Panc1 (cell line): ENCODE measurements at regions not wholly inside any gene's neighbourhood (a gene's known extent, or its start where the extent isn't known, plus 50 kb on each side); places are given as distances from the start of the nearest gene placed in this dataset.

ENCODE experiments used
- ATAC-seq: fragments of 200-7000 bp; cut with Tn5 transposase; 2 replicates; pipeline ENCODE4 v1.9.1; 2020; ENCODE audit warnings: mild to moderate bottlenecking, moderate library complexity
- BruUV-seq: library from RNA; stranded (reverse); fragments of 400-500 nt; replicated peaks from 2 replicates; lab custom pipeline; 2021; lab: Mats Ljungman, UMichigan
- CTCF ChIA-PET: fragments of 300-600 bp; sonication (Branson Sonifier 250); formaldehyde crosslinking; loops from one replicate; lab custom pipeline; 2022; ENCODE audit warnings: antibody characterized with exemption; lab: Charles Lee
- POLR2A ChIA-PET: fragments of 300-600 bp; sonication (Branson Sonifier 250); formaldehyde crosslinking; loops from one replicate; lab custom pipeline; 2022; ENCODE audit warnings: antibody characterized with exemption; lab: Charles Lee
- DNase-seq: peaks from one replicate; pipeline ENCODE4 v3.0.0-alpha.2; 2010; ENCODE audit warnings: low read depth, low spot score
- H3K27ac ChIP-seq: 2 replicates; pipeline ENCODE4 v1.5.1; 2011; ENCODE audit warnings: mild to moderate bottlenecking, low read length, inconsistent platforms
- H3K27me3 ChIP-seq: fragments of 200-500 bp; sonication (Bioruptor generic); 2 replicates; pipeline ENCODE4 v1.6.0; 2014; ENCODE audit warnings: low read length, inconsistent platforms; ENCODE audit not compliant: control insufficient read depth, insufficient read depth
- H3K36me3 ChIP-seq: fragments of 200-500 bp; sonication (Bioruptor generic); 2 replicates; pipeline ENCODE4 v1.5.1; 2014; ENCODE audit warnings: inconsistent platforms, mild to moderate bottlenecking, low read length, moderate library complexity; ENCODE audit not compliant: control insufficient read depth, insufficient read depth
- H3K4me1 ChIP-seq: 2 replicates; pipeline ENCODE4 v1.5.1; 2011; ENCODE audit warnings: inconsistent platforms, mild to moderate bottlenecking, low read length, moderate library complexity; ENCODE audit not compliant: control insufficient read depth, insufficient read depth
- H3K4me3 ChIP-seq, 2 experiments: 2 replicates each; pipeline ENCODE4 v1.5.1; 2011 to 2012; ENCODE audit warnings: low read depth in 2 of 2, low read length in 2 of 2, mild to moderate bottlenecking in 2 of 2, inconsistent platforms in 1 of 2, moderate library complexity in 1 of 2
- H3K9me3 ChIP-seq: fragments of 200-500 bp; sonication (Bioruptor generic); 2 replicates; pipeline ENCODE4 v1.5.1; 2014; ENCODE audit warnings: low read depth, mild to moderate bottlenecking, inconsistent platforms, low read length, moderate library complexity; ENCODE audit not compliant: control insufficient read depth, insufficient read depth
- POLR2AphosphoS5 ChIP-seq: IDR thresholded peaks from 2 replicates; pipeline ENCODE4 v1.6.1; 2012; ENCODE audit warnings: mild to moderate bottlenecking, low read depth, low read length, moderate library complexity
- SIN3A ChIP-seq: IDR thresholded peaks from 2 replicates; pipeline ENCODE4 v1.6.1; 2012; ENCODE audit warnings: low read depth, mild to moderate bottlenecking, low read length, moderate library complexity, borderline replicate concordance; ENCODE audit not compliant: insufficient read depth
- TCF7L2 ChIP-seq: IDR thresholded peaks from 2 replicates; pipeline ENCODE4 v1.6.1; 2011; ENCODE audit warnings: mild to moderate bottlenecking, low read depth, low read length, inconsistent platforms
- in situ Hi-C: cut with HindIII; loops from 2 replicates; pipeline ENCODE4 v1.10.0; 2016; ENCODE audit warnings: low sequenced_read_pairs, low pct_unique_long_range_greater_than_20kb
- intact Hi-C: fragments of 100-400 bp; cut with micrococcal nuclease; formaldehyde crosslinking; loops from one replicate; pipeline ENCODE4 v1.10.0; 2022; ENCODE audit not compliant: unreplicated experiment
- TF ChIP-seq, protein P1 (sequence below): fragments of 450-650 bp; IDR thresholded peaks from 2 replicates; pipeline ENCODE4 v1.5.1; 2017; ENCODE audit warnings: mild to moderate bottlenecking
- TF ChIP-seq, protein P2 (sequence below), 2 experiments: IDR thresholded peaks; 2 replicates each; pipeline ENCODE4 v1.6.1; 2011 to 2012; ENCODE audit warnings: low read depth in 2 of 2, control low read depth in 1 of 2, low read length in 1 of 2, mild to moderate bottlenecking in 1 of 2, moderate library complexity in 1 of 2; ENCODE audit not compliant: insufficient read depth in 1 of 2

DNA sequence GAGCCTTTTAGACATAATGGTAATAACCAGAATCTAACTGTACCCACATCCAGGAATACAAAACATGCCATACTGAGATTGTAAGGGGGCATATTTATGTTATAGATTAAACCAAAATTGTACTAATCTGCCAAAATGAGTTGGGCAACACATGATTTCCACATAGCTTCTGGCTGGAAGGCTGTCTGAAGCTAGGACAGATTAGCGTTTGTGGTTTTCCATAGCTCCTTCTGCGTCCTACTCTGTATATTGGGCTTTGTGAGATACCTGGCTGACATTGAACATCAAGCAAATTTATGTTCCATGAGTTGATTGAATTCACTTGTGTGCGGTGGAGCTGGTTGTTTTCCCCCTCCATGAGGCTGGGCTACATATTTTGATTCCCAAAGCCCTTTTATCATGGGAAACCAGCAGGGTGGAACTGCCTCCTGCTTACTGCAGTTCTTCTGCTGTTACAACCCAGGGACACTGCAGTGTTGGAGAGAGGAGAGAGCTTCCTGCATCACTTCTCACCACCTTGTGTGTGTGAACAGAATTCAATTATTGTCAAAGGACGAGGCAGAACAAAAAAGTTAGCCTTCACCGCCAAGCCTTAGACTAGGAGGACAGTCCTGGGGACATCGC lies 114.9 kb downstream of the C11orf91 start:
- in situ Hi-C loops: no loop called here
- Histone ChIP-seq H3K4me3 (no peak overlapping the region), H3K4me1 (no peaks in the 10 kb centered on the region), H3K27me3 (no peaks in the 10 kb centered on the region), H3K27ac (no peak overlapping the region), H3K36me3 (no peaks in the 10 kb centered on the region), H3K9me3 (no peaks in the 10 kb centered on the region)
- ATAC-seq (no peak), DNase-seq (no peak)
- no TSS peak for BruUV-seq
- ChIA-PET POLR2A (no interaction called here), CTCF (no interaction called here)
- TF ChIP-seq, protein P1, sequence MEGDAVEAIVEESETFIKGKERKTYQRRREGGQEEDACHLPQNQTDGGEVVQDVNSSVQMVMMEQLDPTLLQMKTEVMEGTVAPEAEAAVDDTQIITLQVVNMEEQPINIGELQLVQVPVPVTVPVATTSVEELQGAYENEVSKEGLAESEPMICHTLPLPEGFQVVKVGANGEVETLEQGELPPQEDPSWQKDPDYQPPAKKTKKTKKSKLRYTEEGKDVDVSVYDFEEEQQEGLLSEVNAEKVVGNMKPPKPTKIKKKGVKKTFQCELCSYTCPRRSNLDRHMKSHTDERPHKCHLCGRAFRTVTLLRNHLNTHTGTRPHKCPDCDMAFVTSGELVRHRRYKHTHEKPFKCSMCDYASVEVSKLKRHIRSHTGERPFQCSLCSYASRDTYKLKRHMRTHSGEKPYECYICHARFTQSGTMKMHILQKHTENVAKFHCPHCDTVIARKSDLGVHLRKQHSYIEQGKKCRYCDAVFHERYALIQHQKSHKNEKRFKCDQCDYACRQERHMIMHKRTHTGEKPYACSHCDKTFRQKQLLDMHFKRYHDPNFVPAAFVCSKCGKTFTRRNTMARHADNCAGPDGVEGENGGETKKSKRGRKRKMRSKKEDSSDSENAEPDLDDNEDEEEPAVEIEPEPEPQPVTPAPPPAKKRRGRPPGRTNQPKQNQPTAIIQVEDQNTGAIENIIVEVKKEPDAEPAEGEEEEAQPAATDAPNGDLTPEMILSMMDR: no peak
- TF ChIP-seq TCF7L2: no peak
- TF ChIP-seq, protein P2, sequence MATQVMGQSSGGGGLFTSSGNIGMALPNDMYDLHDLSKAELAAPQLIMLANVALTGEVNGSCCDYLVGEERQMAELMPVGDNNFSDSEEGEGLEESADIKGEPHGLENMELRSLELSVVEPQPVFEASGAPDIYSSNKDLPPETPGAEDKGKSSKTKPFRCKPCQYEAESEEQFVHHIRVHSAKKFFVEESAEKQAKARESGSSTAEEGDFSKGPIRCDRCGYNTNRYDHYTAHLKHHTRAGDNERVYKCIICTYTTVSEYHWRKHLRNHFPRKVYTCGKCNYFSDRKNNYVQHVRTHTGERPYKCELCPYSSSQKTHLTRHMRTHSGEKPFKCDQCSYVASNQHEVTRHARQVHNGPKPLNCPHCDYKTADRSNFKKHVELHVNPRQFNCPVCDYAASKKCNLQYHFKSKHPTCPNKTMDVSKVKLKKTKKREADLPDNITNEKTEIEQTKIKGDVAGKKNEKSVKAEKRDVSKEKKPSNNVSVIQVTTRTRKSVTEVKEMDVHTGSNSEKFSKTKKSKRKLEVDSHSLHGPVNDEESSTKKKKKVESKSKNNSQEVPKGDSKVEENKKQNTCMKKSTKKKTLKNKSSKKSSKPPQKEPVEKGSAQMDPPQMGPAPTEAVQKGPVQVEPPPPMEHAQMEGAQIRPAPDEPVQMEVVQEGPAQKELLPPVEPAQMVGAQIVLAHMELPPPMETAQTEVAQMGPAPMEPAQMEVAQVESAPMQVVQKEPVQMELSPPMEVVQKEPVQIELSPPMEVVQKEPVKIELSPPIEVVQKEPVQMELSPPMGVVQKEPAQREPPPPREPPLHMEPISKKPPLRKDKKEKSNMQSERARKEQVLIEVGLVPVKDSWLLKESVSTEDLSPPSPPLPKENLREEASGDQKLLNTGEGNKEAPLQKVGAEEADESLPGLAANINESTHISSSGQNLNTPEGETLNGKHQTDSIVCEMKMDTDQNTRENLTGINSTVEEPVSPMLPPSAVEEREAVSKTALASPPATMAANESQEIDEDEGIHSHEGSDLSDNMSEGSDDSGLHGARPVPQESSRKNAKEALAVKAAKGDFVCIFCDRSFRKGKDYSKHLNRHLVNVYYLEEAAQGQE (IDR thresholded peaks at IDR 0.05; ENCODE audit: insufficient read depth in 1 of 2, low read depth in 2 of 2, low read length in 1 of 2): no peak
- no peak for TF ChIP-seq SIN3A
- TF ChIP-seq POLR2AphosphoS5: no peak
- intact Hi-C loops: no loop called here

DNA sequence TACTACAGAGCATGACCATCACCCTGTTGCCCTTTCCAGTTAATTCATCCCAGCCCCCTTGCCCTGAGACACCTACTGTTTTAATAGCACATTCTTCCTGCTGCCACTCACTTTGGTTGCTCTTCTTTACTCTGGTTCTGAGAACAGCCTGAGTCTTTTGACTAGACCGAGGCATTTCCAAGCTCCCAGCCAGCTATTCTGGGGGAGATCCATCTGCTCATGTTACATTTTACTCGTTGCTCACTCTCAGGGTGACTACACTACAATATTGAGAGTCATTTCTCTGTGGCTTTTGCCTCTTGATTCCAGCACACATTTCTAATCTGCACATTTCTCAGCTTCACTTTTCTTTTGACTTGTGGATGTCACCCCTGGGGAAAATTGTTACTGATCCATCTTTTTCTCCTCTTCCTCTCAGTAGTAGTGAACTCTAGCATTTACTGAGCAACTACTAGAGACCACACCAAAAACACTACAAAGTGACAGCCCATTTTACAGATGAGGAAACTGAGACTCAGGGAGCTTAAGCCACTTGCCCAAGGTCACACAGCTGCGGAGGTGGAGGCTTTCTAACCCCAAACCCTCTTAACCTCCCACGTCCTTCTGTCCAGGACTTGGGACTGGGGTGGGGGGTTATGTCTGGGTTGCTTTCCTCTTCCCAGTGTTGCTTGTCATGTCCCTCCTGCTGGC lies 117.8 kb downstream of the C11orf91 start:
- no peaks in the 10 kb centered on the region for H3K36me3 ChIP-seq
- CTCF ChIA-PET: no interaction called here

More for the DNA sequence above, 117.8 kb downstream of the C11orf91 start:
- in situ Hi-C loops: no loop called here
- no peak for ATAC-seq
- H3K4me1 ChIP-seq: no peaks in the 10 kb centered on the region
- no peaks in the 10 kb centered on the region for H3K9me3 ChIP-seq
- no peak for TF ChIP-seq SIN3A
- TF ChIP-seq, protein P1: no peak
- no peak for TF ChIP-seq POLR2AphosphoS5
- no peak for TF ChIP-seq TCF7L2
- TF ChIP-seq, protein P2 (IDR thresholded peaks at IDR 0.05; ENCODE audit: insufficient read depth in 1 of 2, low read depth in 2 of 2, low read length in 1 of 2): no peak
- intact Hi-C loops: no loop called here
- H3K27me3 ChIP-seq: no peaks in the 10 kb centered on the region
- no TSS peak for BruUV-seq
- H3K27ac ChIP-seq: no peak overlapping the region
- POLR2A ChIA-PET: no interaction called here
- H3K4me3 ChIP-seq: no peak overlapping the region
- DNase-seq: no peak
